ENCODE measurements at regions not wholly inside any gene's neighbourhood (a gene's known extent, or its start where the extent isn't known, plus 50 kb on each side); places are given as distances from the start of the nearest gene placed in this dataset.
A peak's percentile ranks its signal among the peaks of the same experiment; 100 is the strongest.

DNA sequence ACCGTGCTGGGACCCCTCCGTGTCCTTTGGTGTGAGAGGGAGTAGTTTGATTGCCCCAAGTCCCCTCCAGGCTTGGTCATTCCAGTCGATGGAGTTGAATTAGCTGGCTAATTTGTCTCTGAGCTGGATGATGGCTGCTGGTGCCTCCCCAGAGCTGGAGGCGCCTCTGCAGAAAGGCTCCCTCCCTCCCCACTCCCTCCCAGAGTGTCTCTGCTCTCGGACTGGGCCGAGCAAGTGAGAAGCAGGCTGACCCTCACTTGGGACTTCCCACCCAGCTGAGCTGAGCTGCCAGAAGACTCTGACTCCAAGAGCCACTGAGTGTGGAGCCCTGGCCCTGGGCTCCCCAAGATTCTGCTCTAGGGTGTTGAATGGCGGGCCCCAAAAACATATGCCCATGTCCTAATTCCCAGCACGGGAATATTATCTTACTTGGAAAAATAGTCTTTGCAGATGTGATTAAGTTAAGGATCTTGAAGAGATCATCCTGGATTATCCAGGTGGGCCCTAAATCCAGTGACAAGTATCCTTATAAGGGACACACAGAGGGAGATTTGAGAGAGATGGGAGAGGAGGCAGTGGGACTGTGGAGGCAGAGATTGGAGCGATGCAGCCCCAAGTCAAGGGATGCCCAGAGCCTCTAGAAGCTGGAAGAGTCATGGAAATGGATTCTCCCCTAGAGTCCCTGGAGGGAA lies 60.7 kb upstream of the TLE3 start:
- no peak for TF ChIP-seq SPI1 (IDR thresholded peaks at IDR 0.05; ENCODE audit: low read depth, low read length)
- DNase-seq (ENCODE audit: insufficient read length, low spot score) (no peak), FAIRE-seq (no peak)

DNA sequence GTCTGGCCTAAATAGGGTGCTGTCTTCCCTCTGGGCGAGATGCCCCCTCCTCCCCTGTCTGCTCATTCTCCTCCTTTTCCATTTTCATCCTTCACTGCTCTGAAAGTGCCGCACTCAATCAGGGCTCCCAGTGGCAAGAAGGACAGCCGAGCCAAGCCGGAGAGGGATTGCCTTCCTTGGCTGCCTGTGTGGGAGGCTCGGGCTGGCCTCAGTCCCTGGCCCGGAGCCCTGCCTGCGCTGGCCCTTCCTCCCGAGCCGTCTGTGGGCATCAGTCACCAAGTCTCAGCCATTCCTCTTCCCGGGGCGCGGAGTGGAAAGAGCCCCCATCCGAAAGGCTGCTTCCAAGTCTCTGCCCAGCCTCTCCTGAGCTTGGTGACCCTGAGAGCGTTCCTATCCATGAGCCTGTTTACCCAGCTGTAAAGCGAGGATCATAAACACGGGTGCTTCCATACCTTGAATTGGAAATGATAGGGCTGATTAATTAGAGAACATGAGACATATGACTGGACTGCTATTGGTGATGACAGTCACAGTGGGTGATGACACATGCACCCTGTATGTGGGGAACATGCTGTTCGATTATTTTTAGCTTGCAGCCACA lies 59.1 kb upstream of the TLE3 start:
- TF ChIP-seq TAF1 (IDR thresholded peaks at IDR 0.05; ENCODE audit: low read depth, low read length) (no peak), SPI1 (IDR thresholded peaks at IDR 0.05; ENCODE audit: low read depth, low read length) (no peak), POU2F2 (IDR thresholded peaks at IDR 0.05; ENCODE audit: low read depth, low read length) (no peak), PAX5 (IDR thresholded peaks at IDR 0.05; ENCODE audit: insufficient read depth, low read length, severe bottlenecking) (no peak), POLR2AphosphoS5 (IDR thresholded peaks at IDR 0.05; ENCODE audit: low read depth, low read length) (no peak), POLR2A (IDR thresholded peaks at IDR 0.05; ENCODE audit: low read depth, low read length) (no peak)
- DNase-seq (ENCODE audit: insufficient read length, low spot score) (no peak), FAIRE-seq (no peak)

DNA sequence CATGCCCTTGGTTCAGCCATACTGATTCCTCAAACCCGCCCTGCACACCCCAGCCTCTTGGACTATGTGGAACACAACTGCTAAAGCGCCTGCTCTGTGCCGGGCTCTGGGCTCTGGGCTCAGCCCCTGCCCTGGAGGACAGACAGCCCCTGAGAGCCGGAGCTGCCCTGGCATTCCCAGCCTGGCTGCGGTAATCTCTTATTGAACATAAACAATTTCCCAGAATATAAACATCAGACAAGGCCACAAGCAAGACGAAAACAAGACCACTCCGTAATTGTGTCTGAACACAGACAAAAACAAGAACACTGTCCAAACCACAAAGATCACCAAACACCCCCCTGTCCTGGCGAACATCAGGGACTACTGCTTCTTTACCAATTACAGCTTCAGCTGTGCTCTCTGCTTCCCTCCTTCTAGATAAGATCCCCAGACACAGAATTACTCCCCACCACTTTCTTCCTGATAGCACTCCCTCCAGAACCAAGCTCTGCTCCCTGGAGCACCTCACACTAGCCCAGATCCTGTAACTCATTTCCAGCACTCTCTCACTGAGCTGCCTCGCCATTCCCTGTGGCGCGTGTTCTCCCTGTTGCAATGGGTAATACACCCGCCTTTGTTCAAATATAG lies 57.1 kb upstream of the TLE3 start:
- TF ChIP-seq POU2F2 (IDR thresholded peaks at IDR 0.05; ENCODE audit: low read depth, low read length) = no peak
- FAIRE-seq = no peak
- DNase-seq (ENCODE audit: insufficient read length, low spot score) = no peak

DNA sequence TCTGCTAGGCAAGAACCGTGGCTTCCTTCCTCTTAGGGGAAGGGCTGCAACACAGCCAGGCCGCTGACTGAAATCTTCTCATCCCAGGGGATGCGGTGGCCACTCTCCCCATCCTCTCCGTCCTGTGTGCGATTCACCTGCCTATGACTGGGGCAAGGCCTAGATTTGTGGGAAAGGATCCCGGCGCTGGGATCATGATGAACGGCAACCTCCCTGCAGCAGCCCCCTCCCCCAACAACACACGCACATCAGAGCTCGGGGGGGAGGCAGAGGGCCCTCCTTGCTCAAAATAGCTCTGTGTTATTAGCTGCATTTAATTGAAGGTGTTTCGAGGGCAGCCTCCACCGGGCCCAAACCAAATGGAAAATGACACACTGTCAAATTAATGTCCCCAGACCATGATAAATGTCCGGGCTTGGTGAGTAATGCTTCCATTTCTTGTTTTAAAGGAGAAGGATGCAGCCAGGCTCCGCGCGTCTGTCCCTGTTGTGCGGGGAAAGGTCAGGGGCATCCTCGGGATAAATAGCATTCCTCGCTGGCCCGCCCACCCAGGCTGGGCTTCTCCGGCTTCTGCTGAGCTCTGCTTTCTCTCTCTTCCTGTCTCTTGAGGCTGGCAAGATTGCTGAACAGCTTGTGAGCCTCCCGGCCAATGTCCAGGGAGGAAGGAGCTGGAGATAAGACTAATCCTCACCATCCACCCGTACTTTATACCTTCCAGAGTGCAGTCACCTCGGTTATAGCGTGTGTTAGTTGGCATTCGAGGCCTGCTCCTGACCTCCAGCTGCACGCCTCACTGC lies 56.4 kb upstream of the TLE3 start:
- DNase-seq (ENCODE audit: insufficient read length, low spot score) (no peak), FAIRE-seq (no peak)
- TF ChIP-seq POLR2A (IDR thresholded peaks at IDR 0.05; ENCODE audit: low read depth, low read length) = no peak
- no peak for TF ChIP-seq TAF1 (IDR thresholded peaks at IDR 0.05; ENCODE audit: low read depth, low read length)
- TF ChIP-seq POLR2AphosphoS5 (IDR thresholded peaks at IDR 0.05; ENCODE audit: low read depth, low read length) = no peak
- TF ChIP-seq SPI1 (IDR thresholded peaks at IDR 0.05; ENCODE audit: low read depth, low read length) = no peak
- no peak for TF ChIP-seq PAX5 (IDR thresholded peaks at IDR 0.05; ENCODE audit: insufficient read depth, low read length, severe bottlenecking)

DNA sequence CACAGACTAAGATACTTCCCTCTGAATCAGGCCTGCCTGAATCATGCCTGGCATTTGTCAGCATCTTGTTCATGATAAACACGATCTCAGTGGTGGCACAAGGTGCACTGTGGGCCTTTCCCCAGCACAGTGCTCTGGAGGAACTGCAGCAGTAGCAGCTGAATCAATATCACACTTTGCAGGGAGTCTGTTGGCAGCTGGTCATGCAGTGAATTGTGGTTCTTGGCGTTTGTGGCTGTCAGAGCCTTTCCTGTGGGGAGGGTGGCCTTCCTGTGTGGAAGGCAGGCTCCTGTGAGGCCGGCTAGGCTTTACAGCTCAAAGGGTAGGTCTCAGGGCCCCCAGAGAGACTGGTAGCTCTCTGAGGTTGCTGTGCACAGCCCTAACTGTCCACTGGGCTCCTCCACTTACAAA lies 54.4 kb upstream of the TLE3 start:
- FAIRE-seq (peak; percentile 5), DNase-seq (ENCODE audit: insufficient read length, low spot score) (no peak)
- TF ChIP-seq SPI1 (IDR thresholded peaks at IDR 0.05; ENCODE audit: low read depth, low read length) (no peak), PAX5 (IDR thresholded peaks at IDR 0.05; ENCODE audit: insufficient read depth, low read length, severe bottlenecking) (no peak), POLR2AphosphoS5 (IDR thresholded peaks at IDR 0.05; ENCODE audit: low read depth, low read length) (no peak), POLR2A (IDR thresholded peaks at IDR 0.05; ENCODE audit: low read depth, low read length) (no peak), POU2F2 (IDR thresholded peaks at IDR 0.05; ENCODE audit: low read depth, low read length) (no peak), TAF1 (IDR thresholded peaks at IDR 0.05; ENCODE audit: low read depth, low read length) (no peak)

DNA sequence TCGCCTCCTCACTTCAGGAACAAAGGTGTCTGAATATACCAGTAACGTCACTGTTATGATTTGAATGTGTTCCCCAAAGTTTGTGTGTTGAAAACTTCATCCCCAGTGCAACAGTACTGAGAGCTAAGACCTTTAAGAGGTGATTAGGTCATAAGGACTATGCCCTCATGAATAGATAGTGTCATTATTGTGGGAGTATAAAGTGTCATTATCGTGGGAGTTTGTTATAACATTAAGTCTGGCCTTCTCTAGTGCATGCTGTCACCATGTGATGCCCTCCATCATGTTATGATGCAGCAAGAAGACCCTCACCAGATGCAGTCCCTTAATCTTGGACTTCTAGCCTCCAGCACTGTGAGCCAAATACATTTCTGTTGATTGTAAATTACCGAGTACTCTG lies 53.7 kb upstream of the TLE3 start:
- FAIRE-seq (peak; percentile 45), DNase-seq (ENCODE audit: insufficient read length, low spot score) (no peak)
- no peak for TF ChIP-seq POLR2AphosphoS5 (IDR thresholded peaks at IDR 0.05; ENCODE audit: low read depth, low read length)
- no peak for TF ChIP-seq POU2F2 (IDR thresholded peaks at IDR 0.05; ENCODE audit: low read depth, low read length)
- TF ChIP-seq TAF1 (IDR thresholded peaks at IDR 0.05; ENCODE audit: low read depth, low read length) = no peak
- TF ChIP-seq PAX5 (IDR thresholded peaks at IDR 0.05; ENCODE audit: insufficient read depth, low read length, severe bottlenecking) = no peak
- no peak for TF ChIP-seq SPI1 (IDR thresholded peaks at IDR 0.05; ENCODE audit: low read depth, low read length)
- TF ChIP-seq POLR2A (IDR thresholded peaks at IDR 0.05; ENCODE audit: low read depth, low read length) = no peak

DNA sequence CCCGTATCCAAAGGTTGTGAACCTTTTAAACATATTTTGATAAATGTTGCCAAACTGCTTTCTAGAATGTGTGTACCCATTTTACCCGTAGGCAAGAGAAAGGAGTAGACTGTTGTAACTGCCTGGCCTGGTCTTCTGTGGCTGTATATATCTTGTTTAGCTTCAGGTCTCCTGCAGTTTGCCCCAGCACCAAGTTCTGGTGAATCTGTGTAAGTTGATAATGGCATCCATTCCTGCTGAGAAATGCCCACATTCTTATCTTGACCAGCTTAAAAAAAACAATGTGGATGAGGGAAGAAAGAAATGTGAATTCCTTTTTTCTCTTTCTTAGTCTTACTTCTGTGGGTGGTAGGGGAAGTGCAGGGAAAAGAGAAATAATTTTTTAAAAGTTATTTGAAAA lies 53.3 kb upstream of the TLE3 start:
- FAIRE-seq (no peak), DNase-seq (ENCODE audit: insufficient read length, low spot score) (no peak)
- TF ChIP-seq SPI1 (IDR thresholded peaks at IDR 0.05; ENCODE audit: low read depth, low read length) (no peak), POLR2AphosphoS5 (IDR thresholded peaks at IDR 0.05; ENCODE audit: low read depth, low read length) (no peak), POU2F2 (IDR thresholded peaks at IDR 0.05; ENCODE audit: low read depth, low read length) (no peak), TAF1 (IDR thresholded peaks at IDR 0.05; ENCODE audit: low read depth, low read length) (no peak), PAX5 (IDR thresholded peaks at IDR 0.05; ENCODE audit: insufficient read depth, low read length, severe bottlenecking) (no peak)

DNA sequence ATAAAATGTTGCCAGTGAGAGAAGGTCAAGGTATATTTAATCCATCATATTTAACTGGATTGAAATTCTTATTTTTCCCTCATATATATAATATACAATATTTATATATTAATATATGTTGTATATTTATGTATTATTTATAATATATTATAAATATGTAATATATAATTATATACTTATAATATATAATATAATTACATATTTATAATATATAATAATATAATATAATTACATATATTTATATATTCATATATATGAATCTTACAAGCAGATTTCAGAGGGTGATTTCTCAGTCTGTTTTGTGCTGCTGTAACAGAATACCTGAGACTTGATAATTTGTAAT lies 52.7 kb upstream of the TLE3 start:
- TF ChIP-seq PAX5 (IDR thresholded peaks at IDR 0.05; ENCODE audit: insufficient read depth, low read length, severe bottlenecking) (no peak), TAF1 (IDR thresholded peaks at IDR 0.05; ENCODE audit: low read depth, low read length) (no peak), POLR2AphosphoS5 (IDR thresholded peaks at IDR 0.05; ENCODE audit: low read depth, low read length) (no peak), SPI1 (IDR thresholded peaks at IDR 0.05; ENCODE audit: low read depth, low read length) (no peak), POLR2A (IDR thresholded peaks at IDR 0.05; ENCODE audit: low read depth, low read length) (no peak), POU2F2 (IDR thresholded peaks at IDR 0.05; ENCODE audit: low read depth, low read length) (no peak)
- DNase-seq (ENCODE audit: insufficient read length, low spot score) = no peak
- no peak for FAIRE-seq

DNA sequence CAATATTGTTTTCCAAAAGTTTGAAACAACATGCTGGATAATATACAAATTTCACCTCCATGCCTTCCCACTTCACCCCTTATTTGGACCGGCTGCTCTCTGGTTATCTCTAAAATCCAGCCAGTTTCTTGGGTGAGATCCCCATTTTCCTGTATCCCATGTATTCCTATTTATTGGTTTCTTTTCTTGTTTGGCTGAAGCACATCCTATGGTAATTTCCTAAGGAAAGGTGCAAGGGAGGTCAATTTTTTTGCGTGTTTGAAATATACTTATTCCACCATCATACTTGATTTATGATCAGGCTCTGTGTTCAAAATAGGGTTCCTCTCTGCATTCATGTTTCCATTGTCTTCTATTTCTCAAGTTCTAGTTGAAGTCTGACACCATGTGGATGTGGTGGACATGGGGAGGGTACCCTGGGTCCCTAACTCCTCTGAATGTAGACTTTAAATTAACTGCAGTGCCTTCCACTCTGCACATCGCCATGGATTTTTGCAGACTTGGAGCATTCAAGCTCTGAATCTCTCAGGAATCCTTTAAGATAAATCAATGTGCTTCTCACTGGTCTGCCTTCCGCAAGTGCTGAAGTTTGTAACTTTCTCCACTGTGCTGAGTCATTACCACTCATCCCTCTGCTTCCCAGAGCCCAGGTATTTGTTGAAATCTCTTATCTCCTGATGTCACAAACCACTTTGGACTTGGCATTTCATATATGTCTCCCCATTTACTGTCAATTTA lies 52.1 kb upstream of the TLE3 start:
- FAIRE-seq (no peak), DNase-seq (ENCODE audit: insufficient read length, low spot score) (no peak)
- no peak for TF ChIP-seq SPI1 (IDR thresholded peaks at IDR 0.05; ENCODE audit: low read depth, low read length)
- TF ChIP-seq POLR2A (IDR thresholded peaks at IDR 0.05; ENCODE audit: low read depth, low read length) = no peak
- TF ChIP-seq POLR2AphosphoS5 (IDR thresholded peaks at IDR 0.05; ENCODE audit: low read depth, low read length) = no peak
- TF ChIP-seq TAF1 (IDR thresholded peaks at IDR 0.05; ENCODE audit: low read depth, low read length) = no peak
- TF ChIP-seq PAX5 (IDR thresholded peaks at IDR 0.05; ENCODE audit: insufficient read depth, low read length, severe bottlenecking) = no peak
- no peak for TF ChIP-seq POU2F2 (IDR thresholded peaks at IDR 0.05; ENCODE audit: low read depth, low read length)

Measured in GM12891 (cell line).